ENCODE measurements at regions not wholly inside any gene's neighbourhood (a gene's known extent, or its start where the extent isn't known, plus 50 kb on each side); places are given as distances from the start of the nearest gene placed in this dataset.

DNA sequence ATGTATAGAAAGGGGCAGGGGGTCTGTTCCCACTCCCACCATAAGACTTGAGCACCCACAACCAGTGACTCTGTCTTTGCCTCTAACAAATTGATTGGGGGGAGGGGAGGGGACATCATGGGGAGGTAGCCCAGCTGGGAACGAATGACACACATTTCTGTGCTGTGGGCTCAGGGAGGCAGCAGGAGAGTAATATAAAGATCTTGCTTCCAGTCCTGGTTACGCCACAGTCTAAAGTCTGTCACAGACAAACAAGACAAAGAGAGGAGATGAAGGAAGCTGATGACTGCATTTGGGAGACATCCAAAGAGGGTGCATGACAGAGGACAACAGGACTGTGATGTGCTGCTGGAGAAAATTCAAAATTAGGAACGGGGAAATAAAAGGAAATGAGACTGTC lies 153.9 kb downstream of the ACTR3B start:
- TF ChIP-seq POLR2A (IDR thresholded peaks at IDR 0.05) (no peak), CTCF (IDR thresholded peaks at IDR 0.05) (no peak)
